Medulla oblongata (tissue), 1 donor: ENCODE measurements at regions not wholly inside any gene's neighbourhood (a gene's known extent, or its start where the extent isn't known, plus 50 kb on each side); places are given as distances from the start of the nearest gene placed in this dataset.

ENCODE experiments used
- DNase-seq: peaks from one replicate; pipeline ENCODE4 v3.0.0-alpha.2; 2015; ENCODE audit errors: extremely low spot score

DNA sequence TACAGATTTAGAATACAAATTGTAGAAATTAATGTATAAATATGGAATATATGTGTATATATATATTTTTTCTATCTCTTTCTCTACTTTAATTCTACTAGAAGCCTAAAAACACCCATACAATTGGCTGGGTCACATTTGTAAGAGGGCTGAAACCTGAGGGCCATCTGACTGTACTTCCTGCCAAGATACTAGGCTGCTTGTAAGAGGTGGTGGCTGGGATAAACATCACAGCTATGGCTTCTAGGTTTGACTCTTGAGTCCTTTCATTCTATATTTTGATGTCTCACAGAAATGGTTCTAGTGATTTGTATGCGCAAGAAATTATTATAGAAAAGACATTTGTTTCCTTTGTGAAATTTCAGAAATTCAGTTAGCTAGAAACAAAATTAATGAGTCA is 1155.2 kb upstream of the B3GALT2 start:
- DNase-seq, result no peak

DNA sequence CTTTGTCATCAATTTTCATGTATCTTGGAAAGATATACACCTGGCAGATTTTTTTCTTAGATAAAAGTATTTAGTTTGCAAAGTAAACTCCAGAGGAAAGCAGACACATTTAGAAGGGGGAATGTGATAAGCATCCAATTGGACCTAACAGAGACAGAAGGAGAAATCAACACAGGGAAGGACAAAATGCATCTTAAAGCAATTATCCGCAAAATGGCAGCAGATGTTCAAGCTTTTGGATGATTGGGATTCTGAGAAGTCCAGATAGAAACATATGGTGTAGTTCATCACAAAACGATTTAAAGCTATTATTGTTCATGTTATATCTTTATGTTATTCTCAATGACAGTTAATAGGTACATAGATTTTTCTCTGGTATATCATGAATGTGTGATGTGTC is 1153.1 kb upstream of the B3GALT2 start:
- no peak for DNase-seq

DNA sequence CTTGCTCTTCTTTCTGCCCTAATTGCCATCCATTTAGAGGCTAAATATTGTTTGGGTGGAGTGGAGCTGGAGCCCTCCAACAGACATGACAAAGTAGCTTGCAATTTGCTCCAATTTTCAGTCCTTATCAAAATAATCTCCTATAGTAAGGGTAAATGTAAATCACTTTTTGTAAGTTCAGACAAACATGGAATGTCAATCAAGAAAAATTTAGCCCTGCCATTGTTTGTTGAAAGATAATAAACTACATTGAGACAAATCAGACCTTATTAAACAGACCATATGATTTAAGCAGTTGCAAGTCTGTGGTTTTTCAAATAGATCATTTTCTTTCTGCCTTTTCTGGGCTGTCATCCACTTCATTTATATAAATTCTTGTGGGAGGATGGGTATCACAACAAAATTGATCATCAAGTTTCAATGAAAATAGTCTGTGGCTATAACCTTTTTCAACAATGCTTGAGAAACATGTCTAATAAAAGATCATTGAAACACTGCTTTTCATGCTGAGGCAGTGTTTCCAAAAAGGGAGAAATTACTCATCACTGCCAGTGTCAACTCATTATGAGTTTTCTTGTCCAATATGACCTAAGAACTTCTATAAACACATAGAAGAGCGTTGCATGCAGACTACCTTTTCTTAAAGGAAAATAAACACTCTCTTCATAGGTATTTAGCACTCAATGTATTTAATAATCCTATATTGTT is 1152.0 kb upstream of the B3GALT2 start:
- DNase-seq, result no peak

DNA sequence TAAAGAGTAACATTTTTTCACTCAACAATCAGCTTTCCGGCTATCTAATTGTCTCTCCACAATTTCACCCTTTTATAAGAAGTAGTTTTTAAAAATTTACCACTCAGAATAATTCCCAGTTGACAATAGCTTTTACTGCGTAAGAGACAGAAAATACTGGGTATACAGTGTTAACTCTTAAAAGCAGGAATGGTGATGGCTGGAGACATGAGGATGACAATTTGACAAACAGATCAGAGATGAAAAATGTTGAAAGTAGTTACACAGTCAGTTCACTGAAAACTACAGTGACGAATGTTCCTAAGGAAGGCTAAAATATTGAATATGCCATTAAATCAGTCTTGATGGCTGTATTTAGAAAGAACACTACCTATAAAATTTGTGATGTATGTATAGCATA is 1146.8 kb upstream of the B3GALT2 start:
- no peak for DNase-seq

DNA sequence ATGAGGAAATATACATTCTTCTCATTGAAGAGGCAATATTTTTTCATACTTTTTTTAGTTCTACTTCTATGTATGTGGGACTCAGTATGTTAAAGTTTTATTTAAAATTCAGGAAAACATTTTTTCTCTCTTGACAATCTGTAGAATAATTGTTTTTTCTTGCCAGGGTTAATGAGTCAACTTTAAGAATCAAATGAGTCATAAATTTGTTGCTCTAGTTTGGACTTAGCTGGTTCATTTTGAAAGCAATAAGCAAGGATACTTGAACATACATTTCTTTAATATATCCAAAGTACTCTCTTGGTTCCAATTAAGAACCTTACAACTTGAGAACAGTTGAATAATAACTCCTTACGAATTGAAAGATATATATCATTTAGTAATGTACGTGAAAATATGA is 1145.3 kb upstream of the B3GALT2 start:
- no peak for DNase-seq

DNA sequence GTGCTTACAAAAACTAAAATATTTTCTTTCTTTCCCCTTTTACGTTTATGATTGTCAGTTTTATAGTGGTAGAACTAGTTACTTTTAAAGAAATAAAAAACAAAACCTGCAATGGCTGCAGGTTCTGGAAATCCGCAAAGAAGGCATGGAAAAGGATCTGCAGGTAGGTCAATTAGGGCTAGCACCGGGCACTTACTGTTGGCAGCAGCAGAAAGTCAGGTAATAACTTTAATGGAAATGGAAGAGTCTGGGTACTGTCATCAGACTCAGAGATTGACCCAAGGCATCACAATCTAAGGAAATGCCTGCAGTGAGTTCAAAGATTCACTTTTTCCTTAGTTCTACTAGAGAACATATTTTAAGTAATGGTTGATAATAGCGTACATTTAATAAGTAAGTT is 1136.3 kb upstream of the B3GALT2 start:
- no peak for DNase-seq

DNA sequence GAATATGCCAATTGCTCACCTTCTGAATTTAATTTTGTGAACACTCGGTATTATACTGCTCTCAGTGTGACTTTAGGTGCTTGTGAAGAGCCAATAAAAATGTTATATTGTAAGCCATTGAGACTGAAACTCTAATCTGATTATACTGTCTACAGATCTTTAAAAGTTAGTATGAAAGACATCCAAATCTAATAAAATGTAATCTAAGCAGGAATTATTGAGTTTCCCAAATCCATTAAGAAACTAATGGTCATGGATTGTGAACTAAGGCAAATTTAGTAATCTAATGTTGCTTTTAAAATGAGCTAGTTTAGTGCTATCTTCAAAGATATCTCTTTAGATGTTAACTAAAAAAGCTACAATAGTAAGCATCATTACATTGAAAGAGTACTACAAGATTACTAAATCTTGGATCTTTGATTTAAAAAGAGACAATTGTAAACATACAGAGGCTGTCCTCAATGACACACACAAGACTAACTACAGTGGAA is 1132.4 kb upstream of the B3GALT2 start:
- DNase-seq, result no peak

DNA sequence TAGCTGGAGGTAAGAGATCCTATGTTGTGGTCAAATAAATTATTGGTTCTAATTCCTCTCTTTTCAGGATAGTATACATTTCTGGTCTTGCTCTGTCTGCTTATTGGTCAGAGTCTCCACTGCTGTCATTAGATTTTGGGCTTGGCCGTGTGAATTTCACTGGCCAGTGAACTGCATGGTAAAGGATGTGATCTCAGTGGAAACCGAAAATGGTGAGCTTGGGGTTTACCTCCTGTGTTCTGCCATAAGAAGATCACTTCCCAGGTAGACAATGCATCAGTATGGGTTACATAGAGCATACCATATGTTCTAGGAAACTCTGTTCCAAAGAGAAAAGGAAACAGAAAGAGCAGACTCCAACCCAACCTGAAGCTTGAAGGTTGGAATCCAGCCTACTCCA is 1123.3 kb upstream of the B3GALT2 start:
- DNase-seq, result no peak

DNA sequence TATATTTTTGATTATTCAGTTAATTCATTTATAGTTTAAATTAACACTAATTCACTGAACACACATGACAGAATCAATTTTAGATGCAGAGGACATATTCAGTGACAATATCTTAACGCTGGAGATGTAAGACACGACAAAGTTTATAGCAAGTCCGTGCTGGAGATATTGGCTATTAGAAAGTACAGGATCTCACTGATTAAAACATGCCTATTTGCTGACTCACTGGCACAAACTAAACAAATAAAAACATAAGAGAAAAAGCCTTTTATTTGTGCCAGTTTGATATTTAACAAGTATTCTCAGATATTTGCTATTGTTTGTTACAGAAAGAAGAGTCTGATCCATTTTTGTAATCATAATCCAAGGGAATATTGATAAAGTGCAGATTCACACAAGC is 1122.9 kb upstream of the B3GALT2 start:
- DNase-seq, result no peak

DNA sequence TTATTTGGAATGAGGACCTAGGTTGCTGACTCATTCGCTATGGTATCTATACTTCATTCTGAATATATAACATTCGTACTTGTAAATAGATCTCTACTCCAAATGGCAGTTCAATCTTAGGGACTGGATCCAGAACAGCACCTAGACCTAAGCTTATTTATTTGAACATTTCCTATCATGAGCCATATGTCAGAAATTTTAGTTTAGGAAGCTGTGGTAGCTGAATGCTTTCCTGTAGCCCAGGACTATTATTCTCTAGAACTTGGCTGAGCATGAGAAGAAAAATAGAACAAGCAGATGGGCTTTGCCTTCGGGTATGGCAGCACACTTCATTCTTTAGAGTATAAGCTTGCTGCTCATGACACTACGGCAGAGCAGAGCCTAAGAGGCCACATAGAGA is 1114.4 kb upstream of the B3GALT2 start:
- no peak for DNase-seq

DNA sequence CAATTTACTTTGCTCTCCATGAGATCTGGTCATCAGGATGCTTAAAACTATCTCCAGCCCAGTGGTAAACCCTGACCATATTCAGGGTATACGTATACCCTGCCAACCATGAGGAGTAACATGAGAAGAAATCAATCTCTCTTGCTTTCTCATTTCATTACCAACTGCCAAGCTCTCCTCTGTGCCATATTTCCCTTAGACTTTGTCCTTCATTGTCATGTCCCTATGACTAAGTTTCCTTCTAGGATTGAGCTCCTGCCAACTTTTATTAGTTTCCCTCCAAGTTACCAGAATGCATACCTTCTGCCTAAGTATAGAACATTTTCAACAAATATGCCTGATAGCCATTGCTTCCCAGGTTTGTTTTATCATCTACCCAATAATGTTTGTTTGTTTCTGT is 1113.9 kb upstream of the B3GALT2 start:
- no peak for DNase-seq

DNA sequence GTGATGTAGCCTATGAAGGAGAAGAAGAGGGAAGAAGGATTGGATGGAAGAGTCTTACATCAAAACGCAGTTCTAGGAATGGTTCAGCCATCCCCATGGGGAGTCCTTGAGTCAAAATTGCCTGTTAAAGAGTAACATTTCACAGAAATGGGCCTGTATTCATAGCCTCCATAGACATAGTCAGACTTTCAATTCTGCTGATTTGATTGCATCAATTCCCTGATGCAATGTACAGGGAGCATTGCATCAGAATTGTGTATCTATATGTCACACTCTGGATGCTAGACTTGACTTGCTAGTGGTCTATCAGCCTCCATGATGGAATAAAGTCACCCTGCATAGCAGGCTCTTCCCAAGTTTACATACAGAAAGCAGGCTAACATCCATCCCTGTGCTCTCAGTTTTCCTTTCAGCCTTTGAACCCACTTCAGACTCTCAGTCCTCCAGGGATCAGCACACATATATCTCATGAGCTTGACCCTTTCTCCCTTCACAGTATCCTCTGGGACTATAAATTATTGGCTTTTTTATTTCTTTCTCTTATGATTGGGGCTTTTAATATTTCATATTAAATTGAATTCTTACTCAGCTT is 1111.7 kb upstream of the B3GALT2 start:
- no peak for DNase-seq

DNA sequence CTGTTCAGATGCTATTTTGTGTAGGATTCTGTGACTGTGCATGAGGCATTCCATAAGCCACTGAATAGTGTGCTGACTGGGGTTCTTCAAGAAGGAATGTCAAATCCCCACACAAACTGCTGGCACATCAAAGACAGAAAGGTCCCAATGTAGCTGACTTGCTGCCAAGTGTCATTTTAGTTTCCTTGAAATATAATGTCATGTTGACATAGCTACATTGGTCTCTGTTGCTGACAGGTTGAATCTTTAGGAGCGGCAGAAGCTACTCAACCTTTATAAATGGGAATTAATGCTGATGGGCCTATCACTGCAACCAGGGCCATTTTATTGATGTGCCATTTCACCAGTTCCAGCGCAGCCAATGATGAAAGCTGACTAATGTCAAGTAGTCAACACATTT is 1110.7 kb upstream of the B3GALT2 start:
- DNase-seq, result no peak

DNA sequence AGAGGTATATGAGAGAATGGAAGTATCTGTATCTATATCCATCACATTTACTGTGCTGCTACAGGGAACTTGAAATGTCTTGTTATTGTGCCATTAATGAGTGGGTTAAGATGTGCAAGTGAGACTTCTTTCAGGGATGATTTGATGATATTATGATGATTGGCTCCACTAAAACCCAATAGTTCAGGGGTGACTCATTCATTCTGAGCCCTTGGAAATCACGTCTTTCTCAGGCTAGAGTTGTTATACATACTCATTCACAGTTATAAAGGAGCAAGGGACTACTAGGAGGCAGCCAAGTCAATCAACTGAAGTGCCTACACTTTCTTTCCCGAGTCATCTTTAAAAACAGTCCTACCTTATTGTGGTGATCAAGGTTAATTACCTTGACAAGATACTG is 1109.8 kb upstream of the B3GALT2 start:
- no peak for DNase-seq

DNA sequence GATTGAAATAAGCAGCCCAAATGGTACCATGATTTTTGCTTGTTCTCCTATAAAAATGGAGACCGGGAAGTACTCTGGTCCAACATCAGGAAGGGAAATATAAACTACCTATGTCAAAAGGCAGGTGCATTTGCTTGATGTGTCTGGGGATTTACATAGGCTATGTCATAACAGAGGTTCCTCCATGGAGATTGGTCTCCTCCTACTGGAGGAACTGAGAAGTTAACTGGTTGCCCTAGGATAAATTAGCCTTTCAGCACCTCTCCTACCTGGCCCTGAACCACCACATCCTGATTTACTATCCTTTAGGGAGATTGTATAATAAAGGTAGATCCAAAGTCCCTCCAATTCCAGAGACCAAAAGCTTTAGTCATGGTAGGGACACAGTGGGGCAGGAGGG is 1109.3 kb upstream of the B3GALT2 start:
- no peak for DNase-seq

DNA sequence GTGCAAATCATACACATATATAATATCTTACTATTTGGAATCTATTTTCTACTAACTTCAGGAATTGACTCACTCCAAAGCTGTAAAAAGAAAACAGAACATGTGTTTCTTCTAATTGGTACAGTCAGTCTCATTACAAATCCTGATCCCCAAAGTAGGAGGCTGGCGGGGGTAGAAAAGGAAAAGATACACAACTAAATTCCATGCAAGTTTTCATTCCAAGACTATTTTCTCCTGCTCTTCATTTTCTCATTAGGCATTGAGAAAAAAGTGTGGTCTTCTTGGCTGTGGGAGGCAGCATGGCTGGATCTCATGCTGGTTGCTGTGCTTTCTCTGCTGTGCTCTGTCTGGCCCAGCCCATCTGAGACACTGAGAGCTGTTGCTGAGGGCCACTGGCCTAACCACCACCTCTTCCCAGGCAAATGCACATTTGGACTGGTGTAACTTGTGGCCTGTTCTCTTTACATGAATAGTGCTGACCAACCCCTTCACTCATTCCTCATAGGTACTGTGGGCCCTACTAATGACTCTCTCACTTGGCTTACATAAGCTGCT is 1107.5 kb upstream of the B3GALT2 start:
- DNase-seq, result no peak

DNA sequence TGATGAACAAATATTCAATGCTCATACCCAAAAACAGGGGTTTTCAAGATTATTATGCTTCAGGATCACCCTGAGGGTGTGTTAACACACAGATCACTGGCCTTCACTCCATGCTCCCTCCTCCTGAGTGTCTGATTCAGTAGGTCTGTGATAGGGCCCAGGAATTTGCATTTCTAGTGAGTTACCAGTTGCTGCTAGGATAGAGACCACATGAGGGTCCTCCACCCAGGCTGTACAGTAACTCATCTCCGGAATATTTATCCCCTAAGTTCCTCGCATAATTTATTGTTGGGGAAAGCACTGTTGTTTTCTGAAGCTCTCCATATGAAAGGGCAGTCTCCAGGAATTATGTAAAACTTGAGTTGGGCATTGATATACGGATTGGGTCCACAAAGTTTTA is 1106.6 kb upstream of the B3GALT2 start:
- no peak for DNase-seq

DNA sequence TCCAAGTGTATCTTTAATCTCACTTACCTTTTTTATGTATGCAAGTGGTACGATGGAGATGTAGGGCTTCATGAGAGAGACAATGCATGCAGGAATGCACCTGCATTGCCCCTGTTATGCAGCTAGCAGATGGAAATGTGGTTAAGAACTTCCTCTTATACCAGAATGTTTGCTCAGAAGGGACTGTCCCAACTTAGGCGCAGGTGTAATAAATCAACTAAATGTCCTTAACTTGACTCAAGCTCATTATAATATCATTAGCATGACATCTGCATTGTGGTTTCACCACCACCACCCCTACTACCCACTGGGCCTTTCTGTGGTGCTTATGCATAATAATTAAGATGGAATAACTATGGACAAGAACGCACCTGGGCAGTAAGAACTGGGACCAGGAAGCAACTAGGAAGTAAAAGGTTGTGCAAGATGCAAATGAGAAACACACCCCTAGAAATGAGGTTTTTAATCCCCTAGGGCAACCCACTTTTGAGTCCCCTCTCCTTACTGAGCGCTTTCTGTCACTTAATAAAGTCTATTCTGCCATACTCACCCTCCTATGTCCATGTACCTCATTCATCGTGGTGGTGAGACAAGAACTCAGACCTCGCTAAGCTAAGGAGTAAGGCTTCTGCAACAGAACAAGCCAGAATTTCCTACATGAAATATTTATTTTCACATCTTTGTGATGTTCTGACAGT is 1103.3 kb upstream of the B3GALT2 start:
- no peak for DNase-seq

DNA sequence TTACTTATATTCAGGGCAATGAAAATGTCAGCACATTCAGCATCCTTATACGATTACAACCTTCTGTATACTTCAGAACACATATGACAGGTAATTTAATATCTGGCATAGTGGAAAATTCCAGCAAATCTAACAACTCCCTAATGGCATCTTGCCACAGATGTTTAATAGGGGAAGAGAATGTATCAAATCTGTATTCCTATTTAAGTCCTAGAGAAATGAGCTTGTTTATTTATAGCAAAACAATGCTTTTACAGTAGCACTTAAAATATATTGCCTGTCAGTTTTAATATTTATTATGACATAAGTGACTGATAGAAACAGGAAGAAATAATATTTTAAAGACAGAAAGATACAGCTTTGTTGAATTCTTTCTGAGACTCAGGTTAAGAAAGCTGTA is 1101.8 kb upstream of the B3GALT2 start:
- DNase-seq, result no peak

DNA sequence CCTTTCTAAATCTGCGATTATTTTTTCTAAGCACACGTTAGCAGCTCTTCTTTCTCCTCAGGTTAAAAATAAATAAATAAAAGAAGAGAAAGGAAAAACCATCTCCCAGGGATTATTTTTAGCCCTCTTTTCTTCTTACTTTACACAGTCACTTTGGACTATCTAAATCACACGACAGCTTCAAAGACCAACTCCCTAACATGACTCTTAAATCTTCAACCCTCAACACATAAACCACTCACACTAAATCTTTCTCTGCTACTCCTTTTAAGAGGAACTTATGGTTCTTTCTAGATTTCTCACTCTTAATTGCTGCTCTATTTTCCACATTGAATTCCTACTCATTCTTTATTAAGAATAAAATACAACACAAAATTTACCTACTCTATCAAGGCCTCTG is 1095.0 kb upstream of the B3GALT2 start:
- no peak for DNase-seq

DNA sequence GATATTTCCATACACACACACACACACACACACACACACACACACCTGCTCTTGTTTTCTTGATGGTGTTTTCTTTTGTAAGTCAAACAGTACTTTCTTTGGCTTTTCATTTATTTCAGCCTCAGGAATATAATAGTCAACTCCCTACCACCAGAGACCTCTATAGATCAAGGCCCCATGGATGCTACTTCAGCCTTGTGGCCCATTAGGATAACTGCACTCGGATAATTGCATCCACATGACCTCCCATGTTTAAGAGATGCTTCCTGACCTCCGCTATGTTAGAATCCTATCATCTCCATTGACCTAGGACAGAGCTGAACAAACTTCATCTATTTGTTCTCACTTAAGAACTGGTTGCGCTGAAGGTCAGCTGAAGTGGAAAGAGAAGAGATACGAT is 1094.0 kb upstream of the B3GALT2 start:
- DNase-seq, result no peak

DNA sequence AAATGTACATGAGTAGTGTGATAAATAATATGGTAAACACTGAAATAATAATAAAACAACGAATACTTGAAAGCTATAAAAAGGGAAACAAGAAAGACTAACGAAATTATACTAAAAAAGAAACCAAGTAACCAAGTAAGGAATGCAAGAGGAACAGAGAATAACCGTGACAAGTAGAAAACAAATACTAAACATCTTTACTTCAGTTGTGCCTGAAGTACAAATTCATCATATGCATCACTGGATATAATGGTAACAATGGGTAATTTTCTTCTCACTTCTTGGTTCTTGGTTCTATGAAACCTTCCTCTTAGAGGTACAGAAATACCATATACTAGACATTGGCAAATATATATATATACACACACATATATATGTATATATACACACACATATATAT is 1093.6 kb upstream of the B3GALT2 start:
- DNase-seq, result no peak

DNA sequence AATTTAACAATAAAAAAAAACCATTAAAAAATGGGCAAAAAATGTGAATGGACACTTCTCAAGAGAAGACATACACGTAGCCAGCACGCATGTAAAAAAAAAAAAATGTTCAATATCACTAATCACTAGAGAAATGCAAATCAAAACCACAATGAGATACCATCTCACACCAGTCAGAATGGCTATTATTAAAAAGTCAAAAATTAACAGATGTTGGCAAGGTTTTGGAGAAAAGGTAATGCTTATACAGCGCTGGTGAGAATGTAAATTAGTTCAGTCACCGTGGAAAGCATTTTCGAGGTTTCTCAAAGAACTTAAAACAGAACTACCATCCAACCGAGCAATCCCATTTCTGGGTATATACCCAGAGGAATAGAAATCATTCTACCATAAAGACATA is 1091.5 kb upstream of the B3GALT2 start:
- DNase-seq, result no peak
